H9 (cell line): ENCODE measurements at regions not wholly inside any gene's neighbourhood (a gene's known extent, or its start where the extent isn't known, plus 50 kb on each side); places are given as distances from the start of the nearest gene placed in this dataset.
A peak's percentile ranks its signal among the peaks of the same experiment; 100 is the strongest.

Experiments
- DNase-seq: peaks from one replicate; pipeline ENCODE4 v3.0.0-alpha.2; 2017
- H2AFZ ChIP-seq: one replicate; pipeline ENCODE4 v1.6.1; 2013; ENCODE audit warnings: mild to moderate bottlenecking, low read length, control low read depth, moderate library complexity
- H2AK5ac ChIP-seq: 2 replicates; pipeline ENCODE4 v1.6.1; 2013; ENCODE audit warnings: low read length, control low read depth, mixed read lengths; ENCODE audit not compliant: insufficient read length
- H2BK120ac ChIP-seq: one replicate; pipeline ENCODE4 v1.6.1; 2013; ENCODE audit warnings: low read depth, mild to moderate bottlenecking, low read length, control low read depth, inconsistent platforms; ENCODE audit not compliant: poor library complexity, severe bottlenecking
- H2BK12ac ChIP-seq: 2 replicates; pipeline ENCODE4 v1.6.1; 2013; ENCODE audit warnings: low read length, control low read depth, mixed read lengths, low read depth; ENCODE audit not compliant: insufficient read length
- H2BK15ac ChIP-seq: 2 replicates; pipeline ENCODE4 v1.6.1; 2013; ENCODE audit warnings: low read depth, low read length, control low read depth
- H2BK20ac ChIP-seq: one replicate; pipeline ENCODE4 v1.6.1; 2013; ENCODE audit warnings: low read depth, mild to moderate bottlenecking, low read length, control low read depth, inconsistent platforms; ENCODE audit not compliant: poor library complexity, severe bottlenecking
- H2BK5ac ChIP-seq: 2 replicates; pipeline ENCODE4 v1.6.1; 2013; ENCODE audit warnings: low read length, control low read depth, mixed read lengths; ENCODE audit not compliant: insufficient read length
- H3K14ac ChIP-seq: 2 replicates; pipeline ENCODE4 v1.6.1; 2013; ENCODE audit warnings: low read length, control low read depth; ENCODE audit not compliant: insufficient read depth
- H3K18ac ChIP-seq: 2 replicates; pipeline ENCODE4 v1.6.1; 2013; ENCODE audit warnings: low read depth, mild to moderate bottlenecking, mixed read lengths, low read length, control low read depth; ENCODE audit not compliant: insufficient read length
- H3K23ac ChIP-seq: 2 replicates; pipeline ENCODE4 v1.6.1; 2013; ENCODE audit warnings: low read length, control low read depth, mixed read lengths, low read depth; ENCODE audit not compliant: insufficient read length
- H3K23me2 ChIP-seq: 2 replicates; pipeline ENCODE4 v1.6.1; 2013; ENCODE audit warnings: low read depth, mild to moderate bottlenecking, mixed read lengths, low read length, control low read depth; ENCODE audit not compliant: insufficient read length, poor library complexity, severe bottlenecking
- H3K27ac ChIP-seq: 2 replicates; pipeline ENCODE4 v1.5.1; 2013; ENCODE audit warnings: low read length, control low read depth, mixed read lengths, low read depth; ENCODE audit not compliant: insufficient read length
- H3K27me3 ChIP-seq: 2 replicates; pipeline ENCODE4 v1.6.1; 2013; ENCODE audit warnings: low read length, control low read depth, inconsistent platforms; ENCODE audit not compliant: insufficient read depth
- H3K4ac ChIP-seq: 2 replicates; pipeline ENCODE4 v1.6.1; 2013; ENCODE audit warnings: low read depth, mild to moderate bottlenecking, control low read depth, inconsistent platforms, low read length, moderate library complexity
- H3K4me1 ChIP-seq: 2 replicates; pipeline ENCODE4 v1.6.1; 2013; ENCODE audit warnings: low read length, control low read depth, inconsistent platforms; ENCODE audit not compliant: insufficient read depth
- H3K4me2 ChIP-seq: 2 replicates; pipeline ENCODE4 v1.6.1; 2013; ENCODE audit warnings: low read length, control low read depth, mixed read lengths; ENCODE audit not compliant: insufficient read length, insufficient read depth
- H3K56ac ChIP-seq: 2 replicates; pipeline ENCODE4 v1.6.1; 2013; ENCODE audit warnings: low read depth, mild to moderate bottlenecking, mixed read lengths, low read length, control low read depth; ENCODE audit not compliant: insufficient read length
- H3K79me1 ChIP-seq: 2 replicates; pipeline ENCODE4 v1.6.1; 2013; ENCODE audit warnings: low read depth, mild to moderate bottlenecking, moderate library complexity, low read length, control low read depth, inconsistent platforms; ENCODE audit not compliant: insufficient read depth, poor library complexity, severe bottlenecking
- H3K79me2 ChIP-seq: 2 replicates; pipeline ENCODE4 v1.6.1; 2013; ENCODE audit warnings: low read length, control low read depth, inconsistent platforms; ENCODE audit not compliant: insufficient read depth
- H3K9ac ChIP-seq: 2 replicates; pipeline ENCODE4 v1.6.1; 2013; ENCODE audit warnings: low read length, control low read depth, mixed read lengths; ENCODE audit not compliant: insufficient read length; ENCODE audit errors: extremely low read depth
- H3K9me3 ChIP-seq: one replicate; pipeline ENCODE4 v1.6.1; 2013; ENCODE audit warnings: low read depth, low read length, inconsistent platforms; ENCODE audit not compliant: control insufficient read depth
- H3T11ph ChIP-seq: one replicate; pipeline ENCODE4 v1.6.1; 2013; ENCODE audit warnings: mild to moderate bottlenecking, low read length, control low read depth, inconsistent platforms
- H4K20me1 ChIP-seq: one replicate; pipeline ENCODE4 v1.6.1; 2013; ENCODE audit not compliant: control insufficient read depth, insufficient read length, insufficient read depth
- H4K5ac ChIP-seq: 2 replicates; pipeline ENCODE4 v1.6.1; 2013; ENCODE audit warnings: low read depth, mild to moderate bottlenecking, mixed read lengths, low read length, control low read depth; ENCODE audit not compliant: insufficient read length
- H4K8ac ChIP-seq: replicated peaks from 2 replicates; pipeline ENCODE4 v1.6.1; 2013; ENCODE audit warnings: low read length, control low read depth, mixed read lengths, low read depth; ENCODE audit not compliant: insufficient read length
- H4K91ac ChIP-seq: 2 replicates; pipeline ENCODE4 v1.6.1; 2013; ENCODE audit warnings: low read depth, mild to moderate bottlenecking, moderate library complexity, mixed read lengths, low read length, control low read depth; ENCODE audit not compliant: insufficient read length
- H3K27ac Mint-ChIP-seq, 3 experiments: 2 replicates in 2 of 3; 3 replicates in 1 of 3; pipeline ENCODE4 v1.8.0; 2020 to 2021; ENCODE audit warnings: mixed read lengths in 3 of 3, mild to moderate bottlenecking in 1 of 3, moderate library complexity in 1 of 3
- H3K27me3 Mint-ChIP-seq: 2 replicates; pipeline ENCODE4 v1.8.0; 2021; ENCODE audit warnings: low read depth, mild to moderate bottlenecking, moderate library complexity, mixed read lengths
- H3K36me3 Mint-ChIP-seq, 3 experiments: 2 replicates in 2 of 3; 3 replicates in 1 of 3; pipeline ENCODE4 v1.8.0; 2020 to 2021; ENCODE audit warnings: low read depth in 3 of 3, mixed read lengths in 3 of 3; ENCODE audit not compliant: insufficient read depth in 1 of 3
- H3K4me1 Mint-ChIP-seq, 2 experiments: 2 replicates each; pipeline ENCODE4 v1.8.0; 2020; ENCODE audit warnings: mixed read lengths in 2 of 2
- H3K4me3 Mint-ChIP-seq, 2 experiments: 2 replicates in 1 of 2; 3 replicates in 1 of 2; pipeline ENCODE4 v1.8.0; 2020 to 2021; ENCODE audit warnings: mild to moderate bottlenecking in 2 of 2, mixed read lengths in 2 of 2, moderate library complexity in 1 of 2
- H3K9me3 Mint-ChIP-seq, 2 experiments: 2 replicates in 1 of 2; 3 replicates in 1 of 2; pipeline ENCODE4 v1.8.0; 2020; ENCODE audit warnings: mild to moderate bottlenecking in 2 of 2, mixed read lengths in 2 of 2, moderate library complexity in 1 of 2
- WGBS: extraction: QIAGEN DNeasy Blood & Tissue Kit; methylation state at CpG from one replicate; pipeline ENCODE4 v1.1.7; 2013; ENCODE audit warnings: missing lambda C conversion rate, low lambda C conversion rate, mixed read lengths; ENCODE audit not compliant: insufficient read length; ENCODE audit errors: extremely low coverage; 5-methylcytosine and 5-hydroxymethylcytosine counted together
- TF ChIP-seq, protein P1 (sequence below): fragments of 200-600 bp; sonication (generic); conservative IDR thresholded peaks from 3 replicates; pipeline ENCODE4 v1.8.0; 2021; ENCODE audit warnings: antibody characterized with exemption, mild to moderate bottlenecking

DNA sequence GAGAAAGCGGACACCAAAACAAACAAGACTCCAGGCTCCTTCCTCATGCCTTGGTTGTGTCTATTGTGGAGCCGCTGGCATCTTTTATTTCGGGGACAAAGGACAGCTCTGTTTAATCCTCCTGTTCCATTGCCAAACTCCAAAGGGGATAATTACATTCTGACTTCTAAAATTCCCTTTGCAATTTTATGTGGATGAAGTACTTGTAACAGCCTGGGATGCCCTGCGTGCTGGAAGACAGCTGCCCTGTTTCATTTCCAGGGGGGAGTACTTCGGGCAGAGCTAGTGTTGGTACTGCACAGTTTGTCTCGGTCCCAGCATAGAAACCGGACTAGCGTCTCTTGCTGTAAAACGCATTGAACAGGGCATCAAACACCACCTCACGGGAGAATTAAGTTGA lies 90.9 kb downstream of the BAMBI start:
- Histone ChIP-seq H4K5ac (no peak overlapping the region), H2BK120ac (no peak overlapping the region), H3K79me1 (no peaks in the 10 kb centered on the region), H3K4me2 (no peak overlapping the region), H3K9ac (no peak overlapping the region), H4K20me1 (no peaks in the 10 kb centered on the region), H3K18ac (no peak overlapping the region), H2BK15ac (no peak overlapping the region), H4K91ac (no peak overlapping the region), H3K27me3 (no peaks in the 10 kb centered on the region), H3K23ac (no peak overlapping the region), H4K8ac (no peak overlapping the region), H3K56ac (no peak overlapping the region), H3K23me2 (no peaks in the 10 kb centered on the region), H2BK12ac (no peak overlapping the region), H2BK5ac (no peak overlapping the region), H3K14ac (no peak overlapping the region), H2AFZ (no peak overlapping the region), H3T11ph (no peak overlapping the region), H2BK20ac (no peak overlapping the region), H3K4ac (no peak overlapping the region), H3K27ac (no peak overlapping the region), H3K79me2 (no peaks in the 10 kb centered on the region), H3K9me3 (no peaks in the 10 kb centered on the region), H3K4me1 (0 out of 2 replicates have a peak, but pooled peaks cover 5% of the 10 kb centered on the region), H2AK5ac (no peak overlapping the region)
- WGBS, result no CpG with 5 or more reads among the region's 10 CpGs
- Mint-ChIP-seq H3K27ac (0 out of 7 replicates have a peak overlapping the region, but pooled peaks of 1 of the 3 experiments have one; percentile 32), H3K27me3 (no peaks in the 10 kb centered on the region), H3K9me3 (peaks cover 14 to 15% of the 10 kb centered on the region in 2 experiments), H3K4me3 (no peak overlapping the region), H3K36me3 (peaks cover 6 to 9% (median 7%) of the 10 kb centered on the region in 3 experiments), H3K4me1 (peaks cover 16% of the 10 kb centered on the region in 2 experiments)
- TF ChIP-seq, protein P1, sequence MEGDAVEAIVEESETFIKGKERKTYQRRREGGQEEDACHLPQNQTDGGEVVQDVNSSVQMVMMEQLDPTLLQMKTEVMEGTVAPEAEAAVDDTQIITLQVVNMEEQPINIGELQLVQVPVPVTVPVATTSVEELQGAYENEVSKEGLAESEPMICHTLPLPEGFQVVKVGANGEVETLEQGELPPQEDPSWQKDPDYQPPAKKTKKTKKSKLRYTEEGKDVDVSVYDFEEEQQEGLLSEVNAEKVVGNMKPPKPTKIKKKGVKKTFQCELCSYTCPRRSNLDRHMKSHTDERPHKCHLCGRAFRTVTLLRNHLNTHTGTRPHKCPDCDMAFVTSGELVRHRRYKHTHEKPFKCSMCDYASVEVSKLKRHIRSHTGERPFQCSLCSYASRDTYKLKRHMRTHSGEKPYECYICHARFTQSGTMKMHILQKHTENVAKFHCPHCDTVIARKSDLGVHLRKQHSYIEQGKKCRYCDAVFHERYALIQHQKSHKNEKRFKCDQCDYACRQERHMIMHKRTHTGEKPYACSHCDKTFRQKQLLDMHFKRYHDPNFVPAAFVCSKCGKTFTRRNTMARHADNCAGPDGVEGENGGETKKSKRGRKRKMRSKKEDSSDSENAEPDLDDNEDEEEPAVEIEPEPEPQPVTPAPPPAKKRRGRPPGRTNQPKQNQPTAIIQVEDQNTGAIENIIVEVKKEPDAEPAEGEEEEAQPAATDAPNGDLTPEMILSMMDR, result no peak
- no peak for DNase-seq
